ENCODE measurements at regions not wholly inside any gene's neighbourhood (a gene's known extent, or its start where the extent isn't known, plus 50 kb on each side); places are given as distances from the start of the nearest gene placed in this dataset.
"Not testable (repeated sequence)": the region's sequence is repeated elsewhere in the genome, so short reads cannot be mapped to it uniquely, and the experiment has no call there.

DNA sequence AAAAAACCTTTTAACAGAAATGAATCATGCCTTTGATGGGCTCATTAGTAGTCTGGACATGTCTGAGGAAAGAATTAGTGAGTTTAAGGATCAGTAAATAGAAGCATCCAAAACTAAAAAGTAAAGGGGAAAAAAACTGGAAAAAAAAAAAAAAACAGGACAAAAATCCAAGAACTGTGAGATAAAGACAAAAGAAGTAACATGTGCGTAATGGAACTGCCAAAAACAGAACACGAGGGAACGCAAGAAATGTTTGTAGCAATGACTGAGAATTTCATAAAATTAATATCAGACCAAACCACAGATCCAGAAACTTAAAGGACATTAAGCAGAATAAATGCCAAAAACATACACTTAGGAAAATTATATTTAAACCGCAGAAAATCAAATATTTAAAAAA, 77.4 kb downstream of the MS4A13 start:
- ATAC-seq (no peak), DNase-seq (ENCODE audit: low spot score in 2 of 2) (no peak)
- peaks cover 0 to 12% of the 10 kb centered on the region in 2 donors for H3K36me3 Mint-ChIP-seq
- H3K27ac Mint-ChIP-seq, result no peak overlapping the region
- H3K9me3 Mint-ChIP-seq, result peaks cover 13 to 19% of the 10 kb centered on the region in 2 donors

- ATAC-seq, result no peak
- Mint-ChIP-seq H3K27ac (no peak overlapping the region), H3K9me3 (peaks cover 13 to 19% of the 10 kb centered on the region in 2 donors), H3K36me3 (peaks cover 0 to 12% of the 10 kb centered on the region in 2 donors)
- no peak for DNase-seq (ENCODE audit: low spot score in 2 of 2)
Observed at GRCh38 chr11:60594998-60595642, 79.9 kb downstream of the MS4A13 start.

- H3K36me3 Mint-ChIP-seq, result no peaks in the 10 kb centered on the region
- no peak overlapping the region for H3K27ac Mint-ChIP-seq
- DNase-seq (ENCODE audit: low spot score in 2 of 2) (no peak), ATAC-seq (no peak)
- no peaks in the 10 kb centered on the region for H3K9me3 Mint-ChIP-seq
Observed at GRCh38 chr11:60607483-60607882, 91.9 kb upstream of the MS4A8 start.

GRCh38 chr11:60609632-60610031, 89.8 kb upstream of the MS4A8 start:
- DNase-seq (ENCODE audit: low spot score in 2 of 2), result no peak
- peak in 1 of 2 donors; percentile 75 for ATAC-seq
- no peaks in the 10 kb centered on the region for H3K36me3 Mint-ChIP-seq
- H3K27ac Mint-ChIP-seq, result no peak overlapping the region
- H3K9me3 Mint-ChIP-seq, result no peaks in the 10 kb centered on the region

DNA sequence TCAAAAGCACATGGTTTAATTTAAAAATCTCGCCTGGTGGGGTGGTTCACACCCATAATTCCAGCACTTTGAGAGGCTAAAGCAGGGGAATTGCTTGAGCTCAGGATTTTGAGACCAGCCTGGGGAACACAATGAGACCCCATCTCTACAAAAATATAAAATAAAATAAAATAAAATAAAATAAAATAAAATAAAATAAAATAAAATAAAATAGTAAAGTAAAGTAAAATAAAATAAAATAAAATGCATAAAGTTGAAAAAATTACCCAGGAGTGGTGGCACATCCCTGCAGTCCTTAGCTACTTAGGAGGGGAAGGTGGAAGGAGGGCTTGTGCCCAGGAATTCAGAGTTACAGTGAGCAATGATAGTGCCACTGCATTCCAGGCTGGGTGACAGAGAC, 88.7 kb upstream of the MS4A8 start:
- no peak for DNase-seq (ENCODE audit: low spot score in 2 of 2)
- Mint-ChIP-seq H3K27ac (no peak overlapping the region), H3K36me3 (no peaks in the 10 kb centered on the region), H3K9me3 (no peaks in the 10 kb centered on the region)
- no peak for ATAC-seq

- Mint-ChIP-seq H3K27ac (no peak overlapping the region), H3K36me3 (no peaks in the 10 kb centered on the region), H3K9me3 (no peaks in the 10 kb centered on the region)
- DNase-seq (ENCODE audit: low spot score in 2 of 2) (no peak), ATAC-seq (no peak)
Observed at GRCh38 chr11:60615497-60615896, 83.9 kb upstream of the MS4A8 start.

DNA sequence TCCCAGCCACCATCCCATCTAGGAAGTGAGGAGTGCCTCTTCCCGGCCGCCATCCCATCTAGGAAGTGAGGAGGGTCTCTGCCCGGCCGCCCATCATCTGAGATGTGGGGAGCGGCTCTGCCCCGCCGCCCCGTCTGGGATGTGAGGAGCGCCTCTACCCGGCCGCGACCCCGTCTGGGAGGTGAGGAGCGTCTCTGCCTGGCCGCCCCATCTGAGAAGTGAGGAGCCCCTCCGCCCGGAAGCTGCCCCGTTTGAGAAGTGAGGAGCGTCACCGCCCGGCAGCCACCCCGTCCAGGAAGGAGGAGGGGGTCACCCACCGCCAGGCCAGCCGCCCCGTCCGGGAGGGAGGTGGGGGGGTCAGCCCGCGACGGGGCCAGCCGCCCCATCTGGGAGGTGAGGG, 77.5 kb upstream of the MS4A8 start:
- DNase-seq (ENCODE audit: low spot score in 2 of 2); H3K36me3 Mint-ChIP-seq; ATAC-seq; H3K9me3 Mint-ChIP-seq; H3K27ac Mint-ChIP-seq: not testable (repeated sequence)

GRCh38 chr11:60622776-60623175, 76.6 kb upstream of the MS4A8 start:
- H3K9me3 Mint-ChIP-seq; H3K36me3 Mint-ChIP-seq; ATAC-seq; DNase-seq (ENCODE audit: low spot score in 2 of 2); H3K27ac Mint-ChIP-seq: not testable (repeated sequence)

DNA sequence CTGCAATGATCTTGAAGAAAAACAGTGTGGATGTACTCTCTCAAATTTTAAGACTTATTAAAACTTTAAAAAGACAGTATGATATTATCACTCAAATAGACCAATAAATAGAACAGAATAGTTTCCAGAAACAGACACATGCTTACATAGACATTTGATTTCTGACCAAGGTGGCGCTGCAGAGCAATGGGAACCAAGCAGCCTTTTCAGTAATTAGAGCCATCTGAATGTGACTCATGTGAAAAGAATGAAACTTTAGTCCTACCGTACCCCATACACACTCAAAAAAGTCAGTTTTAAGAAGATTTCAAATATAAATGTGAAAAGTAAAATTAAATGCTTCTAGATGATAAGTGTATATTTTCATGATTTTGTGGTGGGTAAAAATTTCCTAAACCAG, 74.2 kb upstream of the MS4A8 start:
- ATAC-seq (no peak), DNase-seq (ENCODE audit: low spot score in 2 of 2) (no peak)
- Mint-ChIP-seq H3K36me3 (no peaks in the 10 kb centered on the region), H3K27ac (no peak overlapping the region), H3K9me3 (no peaks in the 10 kb centered on the region)

- no peaks in the 10 kb centered on the region for H3K9me3 Mint-ChIP-seq
- no peaks in the 10 kb centered on the region for H3K36me3 Mint-ChIP-seq
- DNase-seq (ENCODE audit: low spot score in 2 of 2), result no peak
- no peak overlapping the region for H3K27ac Mint-ChIP-seq
- no peak for ATAC-seq
Observed at GRCh38 chr11:60629399-60629798, 70.0 kb upstream of the MS4A8 start.

DNA sequence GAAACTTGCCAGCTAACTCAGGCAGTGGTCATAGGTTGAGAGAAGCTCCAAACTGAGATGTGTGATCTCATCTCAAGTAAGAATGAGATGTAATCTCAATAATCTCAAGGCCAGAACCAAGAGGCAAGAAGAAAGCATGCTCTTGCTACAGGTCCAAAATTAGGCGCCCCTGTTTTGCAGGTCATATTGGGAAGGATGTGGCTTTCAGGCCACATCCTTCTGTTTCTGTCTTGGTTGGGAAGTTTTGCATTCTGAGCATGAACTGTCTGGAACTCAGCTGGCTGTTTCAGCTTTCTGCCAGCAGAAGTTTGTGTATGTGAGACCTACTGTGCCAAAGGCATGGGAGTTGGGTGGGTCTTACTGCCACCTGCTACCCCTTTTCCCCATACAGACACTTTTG, 67.5 kb upstream of the MS4A8 start:
- H3K9me3 Mint-ChIP-seq, result peaks cover 2 to 4% of the 10 kb centered on the region in 2 donors
- no peak for DNase-seq (ENCODE audit: low spot score in 2 of 2)
- H3K36me3 Mint-ChIP-seq, result no peaks in the 10 kb centered on the region
- peak overlapping the region in 1 of 2 donors; percentile 36 for H3K27ac Mint-ChIP-seq
- ATAC-seq, result no peak

DNA sequence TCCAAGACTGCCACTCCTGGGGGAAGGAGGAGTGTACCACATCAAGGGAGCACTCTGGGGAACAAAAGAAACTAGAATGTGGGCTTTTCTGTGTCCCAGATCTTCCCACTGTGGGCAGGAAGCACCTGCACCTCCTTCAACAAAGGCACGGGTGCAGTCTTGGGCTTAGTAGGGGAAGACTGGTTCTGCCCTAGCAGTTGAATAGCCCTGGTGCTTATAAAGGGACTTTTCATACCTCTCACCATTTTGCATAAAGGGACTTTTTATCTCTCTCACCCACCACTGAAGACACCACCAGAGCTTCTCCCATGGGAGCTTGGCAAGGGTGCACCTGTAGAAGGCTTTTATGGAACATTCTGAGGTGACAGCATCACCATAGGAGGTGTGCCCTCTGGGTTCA, 65.8 kb upstream of the MS4A8 start:
- Mint-ChIP-seq H3K27ac (no peak overlapping the region), H3K36me3 (no peaks in the 10 kb centered on the region), H3K9me3 (peaks cover 4% of the 10 kb centered on the region in 2 donors)
- ATAC-seq, result no peak
- no peak for DNase-seq (ENCODE audit: low spot score in 2 of 2)

DNA sequence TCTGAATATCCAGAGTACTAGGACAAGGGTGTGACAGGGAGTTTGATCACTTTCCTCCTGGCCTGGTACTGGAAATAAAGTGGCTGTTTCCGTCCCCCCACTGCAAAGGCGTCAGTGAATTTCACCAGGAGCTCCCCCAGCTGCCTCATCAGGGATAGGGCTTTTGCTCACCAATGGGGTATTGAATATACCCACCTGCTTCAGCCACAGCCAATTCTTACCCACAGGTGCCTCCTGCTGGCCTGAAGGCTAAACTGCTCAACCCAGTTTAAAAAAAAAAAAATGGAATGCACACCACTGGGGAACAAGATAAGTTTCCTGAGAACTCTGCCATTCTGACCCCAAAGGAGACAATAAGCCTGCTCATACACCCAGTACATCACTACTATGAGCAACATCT, 65.3 kb upstream of the MS4A8 start:
- Mint-ChIP-seq H3K27ac (no peak overlapping the region), H3K36me3 (no peaks in the 10 kb centered on the region), H3K9me3 (peaks cover 4% of the 10 kb centered on the region in 2 donors)
- no peak for ATAC-seq
- DNase-seq (ENCODE audit: low spot score in 2 of 2), result no peak

DNA sequence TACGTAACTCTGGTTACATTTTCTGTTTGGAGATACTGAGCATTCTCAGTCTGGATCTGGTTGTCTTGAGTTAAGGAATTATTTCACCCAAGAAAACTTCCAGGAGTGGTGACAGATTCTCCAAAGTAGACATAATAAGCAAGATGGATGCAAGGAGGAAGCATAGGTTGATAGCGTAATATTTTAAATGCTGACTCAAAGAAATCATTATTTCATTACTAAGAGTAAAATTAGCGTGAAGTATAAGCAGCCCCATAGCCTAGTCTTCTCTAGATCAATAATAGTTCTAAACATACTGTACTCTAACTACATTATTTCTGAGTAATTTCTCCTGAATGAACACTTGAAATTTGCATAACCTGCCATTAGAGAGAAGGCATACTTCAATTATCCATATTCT, 57.5 kb upstream of the MS4A8 start:
- DNase-seq (ENCODE audit: low spot score in 2 of 2) (no peak), ATAC-seq (no peak)
- no peaks in the 10 kb centered on the region for H3K36me3 Mint-ChIP-seq
- no peak overlapping the region for H3K27ac Mint-ChIP-seq
- peaks cover 0 to 12% of the 10 kb centered on the region in 2 donors for H3K9me3 Mint-ChIP-seq

DNA sequence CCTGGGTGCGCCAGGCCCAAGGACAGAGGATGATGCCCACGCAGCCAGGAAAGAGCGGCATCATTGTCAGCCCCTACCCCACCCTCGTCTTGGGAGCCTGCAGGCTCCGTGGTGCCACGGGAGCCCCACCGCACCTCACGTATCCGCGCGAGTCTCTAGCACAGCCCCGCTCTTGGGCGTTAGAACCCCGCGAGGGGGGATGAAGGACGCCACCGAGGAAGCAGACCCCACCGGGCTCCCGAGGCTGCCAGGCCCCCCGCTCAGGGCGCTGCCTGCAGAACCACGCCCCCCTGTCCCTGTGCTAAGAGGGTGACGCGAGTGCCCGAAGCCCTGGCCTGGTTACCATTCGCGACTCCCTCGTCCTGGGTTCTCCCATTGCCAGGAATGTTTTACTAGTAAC, 52.3 kb upstream of the MS4A8 start:
- no peak for ATAC-seq
- Mint-ChIP-seq H3K36me3 (no peaks in the 10 kb centered on the region), H3K27ac (no peak overlapping the region), H3K9me3 (peaks cover 4 to 9% of the 10 kb centered on the region in 2 donors)
- DNase-seq (ENCODE audit: low spot score in 2 of 2), result no peak

Measured in activated naive CD4-positive, alpha-beta T cell treated with anti-CD3 and anti-CD28 coated beads, Interleukin-2, amount 50 U/mL, for 72 hours (primary cell).